ENCODE measurements at regions not wholly inside any gene's neighbourhood (a gene's known extent, or its start where the extent isn't known, plus 50 kb on each side); places are given as distances from the start of the nearest gene placed in this dataset.

- no peak overlapping the region for H3K4me3 ChIP-seq
- ATAC-seq (no peak), DNase-seq (no peak)
- H3K4me1 ChIP-seq: no peaks in the 10 kb centered on the region
- TF ChIP-seq POLR2A (IDR thresholded peaks at IDR 0.05): no peak
- TF ChIP-seq, protein P1, sequence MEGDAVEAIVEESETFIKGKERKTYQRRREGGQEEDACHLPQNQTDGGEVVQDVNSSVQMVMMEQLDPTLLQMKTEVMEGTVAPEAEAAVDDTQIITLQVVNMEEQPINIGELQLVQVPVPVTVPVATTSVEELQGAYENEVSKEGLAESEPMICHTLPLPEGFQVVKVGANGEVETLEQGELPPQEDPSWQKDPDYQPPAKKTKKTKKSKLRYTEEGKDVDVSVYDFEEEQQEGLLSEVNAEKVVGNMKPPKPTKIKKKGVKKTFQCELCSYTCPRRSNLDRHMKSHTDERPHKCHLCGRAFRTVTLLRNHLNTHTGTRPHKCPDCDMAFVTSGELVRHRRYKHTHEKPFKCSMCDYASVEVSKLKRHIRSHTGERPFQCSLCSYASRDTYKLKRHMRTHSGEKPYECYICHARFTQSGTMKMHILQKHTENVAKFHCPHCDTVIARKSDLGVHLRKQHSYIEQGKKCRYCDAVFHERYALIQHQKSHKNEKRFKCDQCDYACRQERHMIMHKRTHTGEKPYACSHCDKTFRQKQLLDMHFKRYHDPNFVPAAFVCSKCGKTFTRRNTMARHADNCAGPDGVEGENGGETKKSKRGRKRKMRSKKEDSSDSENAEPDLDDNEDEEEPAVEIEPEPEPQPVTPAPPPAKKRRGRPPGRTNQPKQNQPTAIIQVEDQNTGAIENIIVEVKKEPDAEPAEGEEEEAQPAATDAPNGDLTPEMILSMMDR (IDR thresholded peaks at IDR 0.05): no peak
- H3K36me3 ChIP-seq: no peaks in the 10 kb centered on the region
- 55 to 75% (median 71%) methylated on average over 1 of the region's 1 CpG for WGBS, 4 donors
- no peaks in the 10 kb centered on the region for H3K27me3 ChIP-seq
- no peaks in the 10 kb centered on the region for H3K9me3 ChIP-seq
- no peak overlapping the region for H3K27ac ChIP-seq
- intact Hi-C loops (cut with DNase I): no loop called here
Measured at GRCh38 chr10:90614631-90615030, 243.2 kb downstream of the HTR7 start.

DNA sequence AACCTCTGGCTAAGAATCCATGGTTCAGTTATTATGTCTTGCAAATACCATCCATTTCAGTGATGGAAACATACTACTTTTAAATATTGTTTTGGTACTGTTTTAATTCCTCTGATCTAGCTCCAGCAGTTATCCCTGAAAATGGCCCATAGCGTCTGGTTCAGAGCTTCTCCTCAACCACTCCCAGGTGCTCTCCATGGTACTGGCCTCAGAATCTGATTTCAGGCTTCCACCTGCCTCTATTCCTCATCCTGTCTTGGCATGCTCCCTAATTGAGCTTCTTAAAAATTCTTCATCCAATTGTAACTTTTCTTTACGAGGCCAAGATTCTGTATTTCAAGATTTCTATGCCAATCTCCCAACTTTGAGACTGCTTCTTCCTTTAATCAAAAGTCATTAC, 236.3 kb downstream of the HTR7 start:
- no peak overlapping the region for H3K27ac ChIP-seq
- peaks cover 0 to 6% (median 0%) of the 10 kb centered on the region in 12 donors for H3K9me3 ChIP-seq
- no peaks in the 10 kb centered on the region for H3K4me1 ChIP-seq
- H3K27me3 ChIP-seq: no peaks in the 10 kb centered on the region
- no peaks in the 10 kb centered on the region for H3K36me3 ChIP-seq
- TF ChIP-seq, protein P1 (IDR thresholded peaks at IDR 0.05): no peak
- no peak for TF ChIP-seq POLR2A (IDR thresholded peaks at IDR 0.05)
- intact Hi-C loops (cut with DNase I): no loop called here
- no peak overlapping the region for H3K4me3 ChIP-seq
- 15 to 27% (median 16%) methylated on average over 2 of the region's 2 CpGs for WGBS, 4 donors
- DNase-seq: no peak
- ATAC-seq: no peak

DNA sequence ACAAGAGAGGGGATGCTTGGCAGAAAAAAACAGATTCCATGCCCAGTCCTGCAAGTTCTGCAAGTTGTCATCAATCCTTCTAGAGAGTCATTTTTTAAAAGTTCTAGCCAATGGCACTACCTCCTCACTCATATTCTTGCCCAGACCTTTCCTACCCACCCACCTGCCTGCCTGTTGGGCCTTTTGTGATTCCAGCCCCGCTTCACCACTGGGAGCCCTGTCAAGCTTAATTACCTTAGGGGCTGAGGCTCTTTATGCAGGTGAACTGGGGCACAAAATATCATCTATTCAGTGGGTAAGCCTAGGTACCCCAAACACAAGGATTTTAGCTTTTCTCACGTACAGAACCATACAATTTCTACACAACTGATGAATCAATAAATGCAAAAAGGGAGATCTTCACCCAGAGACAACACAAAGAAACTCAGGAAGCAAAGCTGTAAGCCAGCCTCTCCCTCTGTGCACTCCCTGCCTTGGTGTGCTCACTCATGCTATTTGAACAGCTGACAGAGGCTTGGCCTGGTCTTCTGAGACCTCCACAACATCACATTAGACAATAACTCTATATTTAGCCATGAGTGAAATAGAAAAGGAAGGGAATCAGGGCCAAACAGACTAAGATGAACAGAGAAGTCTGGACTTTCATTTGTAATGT, 222.6 kb downstream of the HTR7 start:
- intact Hi-C loops (cut with DNase I): no loop called here
- Histone ChIP-seq H3K4me1 (peaks cover 0 to 8% (median 0%) of the 10 kb centered on the region in 12 donors), H3K9me3 (no peaks in the 10 kb centered on the region), H3K27me3 (no peaks in the 10 kb centered on the region), H3K27ac (no peak overlapping the region), H3K4me3 (no peak overlapping the region), H3K36me3 (no peaks in the 10 kb centered on the region)
- 49 to 63% (median 53%) methylated on average over 2 of the region's 2 CpGs for WGBS, 4 donors
- ATAC-seq (peak in 3 of 4 donors; percentile 31 to 65 (median 55)), DNase-seq (peak in 2 of 5 donors; percentile 10 to 23)
- TF ChIP-seq POLR2A (IDR thresholded peaks at IDR 0.05): no peak
- TF ChIP-seq, protein P1 (IDR thresholded peaks at IDR 0.05): no peak

DNA sequence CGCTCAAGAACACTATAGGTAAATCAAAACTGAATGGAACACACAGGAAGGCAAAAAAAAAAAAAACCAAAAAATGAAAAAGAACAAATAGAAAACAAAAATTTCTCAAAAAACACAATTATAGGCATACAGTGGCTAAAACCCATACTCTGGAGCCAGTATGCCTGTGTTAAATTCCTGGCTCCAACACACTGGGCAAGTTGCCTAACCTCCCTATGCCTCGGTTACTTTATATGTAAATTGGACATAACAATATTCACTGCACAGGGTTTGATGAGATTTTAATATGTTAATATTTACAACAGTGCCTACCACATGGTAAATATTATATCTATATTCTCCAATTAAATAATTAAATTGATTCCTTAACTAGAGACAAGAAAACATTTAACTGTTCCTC, 217.1 kb downstream of the HTR7 start:
- intact Hi-C loops (cut with DNase I): no loop called here

More for the DNA sequence above, 217.1 kb downstream of the HTR7 start:
- no peak overlapping the region for H3K27ac ChIP-seq
- DNase-seq (no peak), ATAC-seq (no peak)
- H3K9me3 ChIP-seq: no peaks in the 10 kb centered on the region
- TF ChIP-seq POLR2A (IDR thresholded peaks at IDR 0.05): no peak
- TF ChIP-seq, protein P1 (IDR thresholded peaks at IDR 0.05): no peak
- peaks cover 0 to 20% (median 7%) of the 10 kb centered on the region in 12 donors for H3K4me1 ChIP-seq
- H3K36me3 ChIP-seq: no peaks in the 10 kb centered on the region
- no peak overlapping the region for H3K4me3 ChIP-seq
- no peaks in the 10 kb centered on the region for H3K27me3 ChIP-seq
- WGBS, 4 donors: 76 to 86% (median 79%) methylated on average over 2 of the region's 2 CpGs

All from heart left ventricle (tissue), 16 donors.